Cardiac muscle cell (in vitro differentiated cells and primary cell): ENCODE measurements at regions not wholly inside any gene's neighbourhood (a gene's known extent, or its start where the extent isn't known, plus 50 kb on each side); places are given as distances from the start of the nearest gene placed in this dataset.

ENCODE experiments used
- DNase-seq, 2 donors: peaks; one replicate each; pipeline versions ENCODE4 v3.0.0 to v3.0.0-alpha.2; 2010 to 2017; ENCODE audit warnings: low read depth in 1 of 2, low spot score in 1 of 2
- H3K27ac ChIP-seq: fragments of 200-600 bp; sonication (generic); 2 replicates; pipeline ENCODE4 v1.5.1; 2016
- H3K27me3 ChIP-seq: fragments of 200-600 bp; sonication (generic); 2 replicates; pipeline ENCODE4 v1.6.0; 2016; ENCODE audit warnings: control low read depth
- H3K36me3 ChIP-seq: fragments of 200-600 bp; sonication (generic); 2 replicates; pipeline ENCODE4 v1.5.1; 2016; ENCODE audit warnings: control low read depth
- H3K4me1 ChIP-seq: fragments of 200-600 bp; sonication (generic); 2 replicates; pipeline ENCODE4 v1.8.1; 2017; ENCODE audit warnings: low read depth, mild to moderate bottlenecking, mixed run types
- H3K4me3 ChIP-seq: fragments of 200-600 bp; sonication (generic); 2 replicates; pipeline ENCODE4 v1.5.1; 2016; ENCODE audit warnings: mild to moderate bottlenecking
- H3K9me3 ChIP-seq: fragments of 200-600 bp; sonication (generic); 2 replicates; pipeline ENCODE4 v1.5.1; 2017; ENCODE audit warnings: low read depth, mild to moderate bottlenecking, control low read depth
- CTCF ChIP-seq: IDR thresholded peaks from 2 replicates; pipeline ENCODE4 v1.5.1; 2012; ENCODE audit warnings: low read depth, mild to moderate bottlenecking, low read length

- no peak for TF ChIP-seq CTCF
- Histone ChIP-seq H3K27ac (no peak overlapping the region), H3K36me3 (no peaks in the 10 kb centered on the region), H3K4me3 (no peak overlapping the region), H3K27me3 (no peaks in the 10 kb centered on the region), H3K4me1 (no peaks in the 10 kb centered on the region), H3K9me3 (no peaks in the 10 kb centered on the region)
- DNase-seq: no peak
Measured at GRCh38 chr13:88937384-88937783, 1266.2 kb downstream of the SLITRK5 start.

GRCh38 chr13:88945793-88946192 lies 1274.6 kb downstream of the SLITRK5 start:
- H3K4me1 ChIP-seq: no peaks in the 10 kb centered on the region
- TF ChIP-seq CTCF: no peak
- no peak overlapping the region for H3K27ac ChIP-seq
- no peak for DNase-seq
- H3K27me3 ChIP-seq: no peaks in the 10 kb centered on the region
- no peaks in the 10 kb centered on the region for H3K9me3 ChIP-seq
- no peaks in the 10 kb centered on the region for H3K36me3 ChIP-seq
- H3K4me3 ChIP-seq: no peak overlapping the region

- no peak overlapping the region for H3K27ac ChIP-seq
- H3K27me3 ChIP-seq: no peaks in the 10 kb centered on the region
- no peaks in the 10 kb centered on the region for H3K4me1 ChIP-seq
- H3K9me3 ChIP-seq: no peaks in the 10 kb centered on the region
- no peaks in the 10 kb centered on the region for H3K36me3 ChIP-seq
- TF ChIP-seq CTCF: no peak
- H3K4me3 ChIP-seq: no peak overlapping the region
- no peak for DNase-seq
Measured at GRCh38 chr13:88948501-88948900, 1277.3 kb downstream of the SLITRK5 start.

GRCh38 chr13:88958821-88959220 lies 1287.7 kb downstream of the SLITRK5 start:
- H3K27ac ChIP-seq: no peak overlapping the region
- H3K9me3 ChIP-seq: no peaks in the 10 kb centered on the region
- no peak for TF ChIP-seq CTCF
- no peaks in the 10 kb centered on the region for H3K4me1 ChIP-seq
- no peak overlapping the region for H3K4me3 ChIP-seq
- H3K27me3 ChIP-seq: no peaks in the 10 kb centered on the region
- DNase-seq: no peak
- H3K36me3 ChIP-seq: no peaks in the 10 kb centered on the region

GRCh38 chr13:88976466-88976865 lies 1305.3 kb downstream of the SLITRK5 start:
- no peak for TF ChIP-seq CTCF
- no peak for DNase-seq
- H3K9me3 ChIP-seq: no peaks in the 10 kb centered on the region
- no peaks in the 10 kb centered on the region for H3K4me1 ChIP-seq
- H3K36me3 ChIP-seq: no peaks in the 10 kb centered on the region
- no peak overlapping the region for H3K4me3 ChIP-seq
- H3K27me3 ChIP-seq: no peaks in the 10 kb centered on the region
- H3K27ac ChIP-seq: no peak overlapping the region

GRCh38 chr13:88978607-88979006 lies 1307.4 kb downstream of the SLITRK5 start:
- H3K4me3 ChIP-seq: no peak overlapping the region
- no peak for TF ChIP-seq CTCF

More at GRCh38 chr13:88978607-88979006, 1307.4 kb downstream of the SLITRK5 start:
- no peaks in the 10 kb centered on the region for H3K4me1 ChIP-seq
- no peaks in the 10 kb centered on the region for H3K36me3 ChIP-seq
- H3K9me3 ChIP-seq: no peaks in the 10 kb centered on the region
- H3K27me3 ChIP-seq: no peaks in the 10 kb centered on the region
- no peak for DNase-seq
- no peak overlapping the region for H3K27ac ChIP-seq
